K562 (cell line): ENCODE measurements at regions not wholly inside any gene's neighbourhood (a gene's known extent, or its start where the extent isn't known, plus 50 kb on each side); places are given as distances from the start of the nearest gene placed in this dataset.

Experiments
- ATAC-seq: fragments of 200-7000 bp; cut with Tn5 transposase; 3 replicates; pipeline ENCODE4 v1.9.1; 2020; ENCODE audit warnings: moderate library complexity
- BruUV-seq: library from RNA; stranded (reverse); fragments of 400-500 nt; replicated peaks from 2 replicates; lab custom pipeline; 2021; lab: Mats Ljungman, UMichigan
- CTCF ChIA-PET: fragments of 300-600 bp; formaldehyde crosslinking; extraction: SDS; loops from one replicate; lab custom pipeline; 2021; ENCODE audit warnings: low intra/inter-chr PET ratio; lab: Yijun Ruan, JAX
- POLR2A ChIA-PET: fragments of 300-600, 350-650 bp; sonication (Branson Sonifier 250); formaldehyde crosslinking; extraction: SDS; loops from one replicate; lab custom pipeline; 2021; ENCODE audit warnings: antibody characterized with exemption, inconsistent platforms; lab: Yijun Ruan, JAX
- DNase-seq, 4 experiments: peaks; one replicate each; pipeline versions ENCODE4 v3.0.0 to v3.0.0-alpha.2; 2011 to 2018; ENCODE audit warnings: low spot score in 3 of 4, mixed read lengths in 3 of 4; ENCODE audit errors: extremely low read depth in 1 of 4
- FAIRE-seq: peaks from 2 replicates; lab custom pipeline; 2011; peaks lifted over from hg19 to GRCh38; lab: Jason Lieb, UNC
- H2AFZ ChIP-seq: 2 replicates; pipeline ENCODE4 v1.6.0; 2011; ENCODE audit warnings: low read depth, low read length, control low read depth, inconsistent platforms
- H3K27ac ChIP-seq: fragments of 200-600 bp; 3 replicates; pipeline ENCODE4 v1.8.0; 2011; ENCODE audit warnings: low read depth, mild to moderate bottlenecking, control low read depth, inconsistent platforms, low read length, moderate library complexity, mixed read lengths; ENCODE audit errors: extremely low read depth
- H3K27me3 ChIP-seq, 2 experiments: fragments of 300-600 bp in 1 of 2; 2 replicates in 1 of 2; 3 replicates in 1 of 2; pipeline versions ENCODE4 v1.6.0 to v1.8.0; 2011; ENCODE audit warnings: inconsistent platforms in 2 of 2, low read length in 2 of 2, mild to moderate bottlenecking in 1 of 2, mixed read lengths in 1 of 2, moderate library complexity in 1 of 2; ENCODE audit not compliant: control insufficient read depth in 2 of 2, insufficient read depth in 2 of 2
- H3K36me3 ChIP-seq: fragments of 300-600 bp; 3 replicates; pipeline ENCODE4 v1.8.0; 2011; ENCODE audit warnings: mild to moderate bottlenecking, low read length, inconsistent platforms; ENCODE audit not compliant: control insufficient read depth, insufficient read depth
- H3K4me1 ChIP-seq, 2 experiments: fragments of 200-600 bp in 1 of 2; replicated peaks in 1 of 2; 2 replicates in 1 of 2; 3 replicates in 1 of 2; pipeline versions ENCODE4 v1.5.1 to v1.8.0; 2011; ENCODE audit warnings: inconsistent platforms in 2 of 2, low read length in 2 of 2, mild to moderate bottlenecking in 1 of 2, mixed read lengths in 1 of 2, moderate library complexity in 1 of 2; ENCODE audit not compliant: control insufficient read depth in 2 of 2, insufficient read depth in 2 of 2
- H3K4me2 ChIP-seq: 2 replicates; pipeline ENCODE4 v1.6.1; 2011; ENCODE audit warnings: low read length, control low read depth, inconsistent platforms, mixed read lengths; ENCODE audit not compliant: insufficient read depth
- H3K4me3 ChIP-seq: fragments of 200-600 bp; sonication (generic), shearing (Covaris generic); 2 replicates; pipeline ENCODE4 v1.5.1; 2016; ENCODE audit warnings: control low read depth, inconsistent platforms
- H3K79me2 ChIP-seq: fragments of 200-600 bp; 3 replicates; pipeline ENCODE4 v1.8.0; 2011; ENCODE audit warnings: low read length, inconsistent platforms; ENCODE audit not compliant: control insufficient read depth, insufficient read depth
- H3K9ac ChIP-seq, 2 experiments: 2 replicates each; pipeline versions ENCODE4 v1.6.0 to v1.6.1; 2011; ENCODE audit warnings: low read depth in 2 of 2, low read length in 2 of 2, control low read depth in 1 of 2, inconsistent platforms in 1 of 2, mild to moderate bottlenecking in 1 of 2, mixed read lengths in 1 of 2; ENCODE audit not compliant: insufficient read depth in 1 of 2
- H3K9me1 ChIP-seq: one replicate; pipeline ENCODE4 v1.6.0; 2011; ENCODE audit warnings: inconsistent platforms, mild to moderate bottlenecking, low read length, moderate library complexity; ENCODE audit not compliant: control insufficient read depth, insufficient read depth
- H3K9me3 ChIP-seq: replicated peaks from 2 replicates; pipeline ENCODE4 v1.5.1; 2011; ENCODE audit warnings: low read depth, low read length, inconsistent platforms; ENCODE audit not compliant: control insufficient read depth, insufficient read depth
- H4K20me1 ChIP-seq: replicated peaks from 2 replicates; pipeline ENCODE4 v1.6.1; 2011; ENCODE audit warnings: low read length, inconsistent platforms, mixed read lengths; ENCODE audit not compliant: control insufficient read depth, insufficient read depth
- ERF ChIP-seq: fragments of 450-650 bp; formaldehyde crosslinking; IDR thresholded peaks from 2 replicates; pipeline ENCODE4 v1.4.0; 2020; ENCODE audit warnings: mild to moderate bottlenecking, mixed read lengths
- ESRRA ChIP-seq: fragments of 450-650 bp; IDR thresholded peaks from 2 replicates; pipeline ENCODE4 v1.6.1; 2014; ENCODE audit warnings: low read depth, mild to moderate bottlenecking, moderate library complexity, borderline replicate concordance
- KDM2B ChIP-seq: fragments of 250-450 bp; sonication (Bioruptor Pico); IDR thresholded peaks from 2 replicates; pipeline ENCODE4 v1.8.0; 2021; ENCODE audit warnings: mild to moderate bottlenecking, moderate library complexity
- MEF2A ChIP-seq: IDR thresholded peaks from 2 replicates; pipeline ENCODE4 v1.6.1; 2011; ENCODE audit warnings: low read depth, mild to moderate bottlenecking, low read length, moderate library complexity; ENCODE audit not compliant: control insufficient read depth
- MYC ChIP-seq, 2 experiments: fragments of 250-450 bp in 1 of 2; sonication (Bioruptor Pico) in 1 of 2; IDR thresholded peaks; 2 replicates each; pipeline versions ENCODE4 v1.5.1 to v1.6.1; 2012 to 2021; ENCODE audit warnings: low read depth in 2 of 2, borderline replicate concordance in 1 of 2, improper control_type of control experiment in 1 of 2, low read length in 1 of 2, mild to moderate bottlenecking in 1 of 2, moderate library complexity in 1 of 2
- NR1H2 ChIP-seq: sonication (generic); formaldehyde crosslinking; IDR thresholded peaks from 2 replicates; pipeline ENCODE4 v1.4.0; 2020; ENCODE audit warnings: mild to moderate bottlenecking, missing genetic modification reagents
- PHF8 ChIP-seq: fragments of 200-600 bp; sonication (generic); IDR thresholded peaks from 2 replicates; pipeline ENCODE4 v1.6.1; 2012; ENCODE audit warnings: mixed run types, mild to moderate bottlenecking, inconsistent platforms, low read length, moderate library complexity, borderline replicate concordance
- RAD51 ChIP-seq: fragments of 450-650 bp; IDR thresholded peaks from 2 replicates; pipeline ENCODE4 v1.7.1; 2016; ENCODE audit warnings: low read depth, mild to moderate bottlenecking, borderline replicate concordance
- RNF2 ChIP-seq: sonication (generic); IDR thresholded peaks from 2 replicates; pipeline ENCODE4 v1.6.1; 2016
- SMAD3 ChIP-seq: fragments of 450-650 bp; formaldehyde crosslinking; conservative IDR thresholded peaks from 2 replicates; pipeline ENCODE4 v1.4.0; 2020; ENCODE audit warnings: mild to moderate bottlenecking
- ZNF311 ChIP-seq: fragments of 250-450 bp; sonication (Bioruptor Pico); IDR thresholded peaks from 2 replicates; pipeline ENCODE4 v1.4.0; 2020; ENCODE audit warnings: mild to moderate bottlenecking, moderate library complexity
- ZNF41 ChIP-seq: fragments of 250-450 bp; sonication (Bioruptor Pico); conservative IDR thresholded peaks from 2 replicates; pipeline ENCODE4 v1.4.0; 2020; ENCODE audit warnings: mild to moderate bottlenecking
- ZNF445 ChIP-seq: fragments of 250-450 bp; sonication (Bioruptor Pico); IDR thresholded peaks from 2 replicates; pipeline ENCODE4 v1.4.0; 2020; ENCODE audit warnings: low read depth, mild to moderate bottlenecking, moderate library complexity
- ZNF785 ChIP-seq: fragments of 250-450 bp; sonication (Bioruptor Pico); IDR thresholded peaks from 2 replicates; pipeline ENCODE4 v1.4.0; 2020; ENCODE audit warnings: mild to moderate bottlenecking
- WGBS: fragments of 100-300 bp; shearing (Covaris generic); methylation state at CpG from one replicate; pipeline ENCODE4 v1.1.6; 2016; ENCODE audit warnings: low coverage, mixed read lengths; ENCODE audit not compliant: insufficient coverage; ENCODE audit errors: missing lambda C conversion rate; 5-methylcytosine and 5-hydroxymethylcytosine counted together
- in situ Hi-C: fragments of 300-500 bp; cut with MboI; formaldehyde crosslinking; loops from 4 replicates; pipeline ENCODE4 v1.15.0; 2018; ENCODE audit warnings: inconsistent platforms, mixed read lengths
- intact Hi-C: fragments of 100-400 bp; cut with micrococcal nuclease; formaldehyde crosslinking; loops from 2 replicates; pipeline ENCODE4 v1.14.2; 2022
- TF ChIP-seq, protein P1 (sequence below): sonication (generic); formaldehyde crosslinking; IDR thresholded peaks from 2 replicates; pipeline ENCODE4 v1.8.0; 2022; ENCODE audit warnings: missing genetic modification reagents, mild to moderate bottlenecking, borderline replicate concordance
- TF ChIP-seq, protein P2 (sequence below), 2 experiments: IDR thresholded peaks; 2 replicates each; pipeline ENCODE4 v1.6.1; 2012; ENCODE audit warnings: improper control_type of control experiment in 2 of 2, low read depth in 2 of 2, low read length in 2 of 2, borderline replicate concordance in 1 of 2
- TF ChIP-seq, protein P3 (sequence below): IDR thresholded peaks from 2 replicates; pipeline ENCODE4 v1.6.1; 2012; ENCODE audit warnings: low read depth, low read length, improper control_type of control experiment, borderline replicate concordance
- TF ChIP-seq, protein P4 (sequence below), 2 experiments: fragments of 450-650 bp; IDR thresholded peaks; 2 replicates each; pipeline ENCODE4 v1.6.1; 2016

DNA sequence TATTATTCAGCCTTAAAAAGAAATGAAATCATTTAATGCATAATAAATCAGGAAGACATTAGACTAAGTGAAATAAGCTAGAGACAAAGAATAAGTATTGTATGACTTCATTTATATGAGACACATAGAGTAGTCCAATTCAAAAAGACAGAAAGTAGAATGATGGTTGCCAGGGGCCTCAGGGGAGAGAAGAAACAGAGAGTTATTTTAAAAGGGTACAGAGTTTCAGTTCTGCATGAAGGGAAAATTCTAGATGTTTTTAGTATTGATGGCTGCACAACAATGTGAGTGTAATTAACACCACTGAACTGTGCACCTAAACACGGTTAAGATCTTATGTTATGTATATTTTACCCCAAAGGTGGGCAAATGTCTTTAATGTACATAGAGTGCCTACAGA lies 1407.9 kb upstream of the MAP3K7 start:
- Histone ChIP-seq H2AFZ (no peak overlapping the region), H4K20me1 (no peaks in the 10 kb centered on the region), H3K36me3 (no peaks in the 10 kb centered on the region), H3K9me3 (peaks cover 3% of the 10 kb centered on the region; the same call in 1 of the 2 replicates), H3K27me3 (no peaks in the 10 kb centered on the region), H3K4me2 (no peak overlapping the region), H3K4me1 (no peaks in the 10 kb centered on the region), H3K9me1 (no peaks in the 10 kb centered on the region), H3K27ac (no peak overlapping the region), H3K9ac (no peak overlapping the region), H3K79me2 (no peaks in the 10 kb centered on the region), H3K4me3 (no peak overlapping the region)
- WGBS = 0% methylated on average over 1 of the region's 1 CpG
- DNase-seq (no peak), FAIRE-seq (no peak), ATAC-seq (no peak)
- POLR2A ChIA-PET = no interaction called here
- CTCF ChIA-PET = no interaction called here
- TF ChIP-seq MEF2A = no peak
- TF ChIP-seq ESRRA = no peak
- no peak for TF ChIP-seq PHF8
- TF ChIP-seq RAD51 = no peak
- no peak for TF ChIP-seq RNF2
- TF ChIP-seq ZNF41 = no peak
- TF ChIP-seq, protein P1, sequence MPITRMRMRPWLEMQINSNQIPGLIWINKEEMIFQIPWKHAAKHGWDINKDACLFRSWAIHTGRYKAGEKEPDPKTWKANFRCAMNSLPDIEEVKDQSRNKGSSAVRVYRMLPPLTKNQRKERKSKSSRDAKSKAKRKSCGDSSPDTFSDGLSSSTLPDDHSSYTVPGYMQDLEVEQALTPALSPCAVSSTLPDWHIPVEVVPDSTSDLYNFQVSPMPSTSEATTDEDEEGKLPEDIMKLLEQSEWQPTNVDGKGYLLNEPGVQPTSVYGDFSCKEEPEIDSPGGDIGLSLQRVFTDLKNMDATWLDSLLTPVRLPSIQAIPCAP (CRISPR knock-in tag) = no peak
- TF ChIP-seq, protein P2, sequence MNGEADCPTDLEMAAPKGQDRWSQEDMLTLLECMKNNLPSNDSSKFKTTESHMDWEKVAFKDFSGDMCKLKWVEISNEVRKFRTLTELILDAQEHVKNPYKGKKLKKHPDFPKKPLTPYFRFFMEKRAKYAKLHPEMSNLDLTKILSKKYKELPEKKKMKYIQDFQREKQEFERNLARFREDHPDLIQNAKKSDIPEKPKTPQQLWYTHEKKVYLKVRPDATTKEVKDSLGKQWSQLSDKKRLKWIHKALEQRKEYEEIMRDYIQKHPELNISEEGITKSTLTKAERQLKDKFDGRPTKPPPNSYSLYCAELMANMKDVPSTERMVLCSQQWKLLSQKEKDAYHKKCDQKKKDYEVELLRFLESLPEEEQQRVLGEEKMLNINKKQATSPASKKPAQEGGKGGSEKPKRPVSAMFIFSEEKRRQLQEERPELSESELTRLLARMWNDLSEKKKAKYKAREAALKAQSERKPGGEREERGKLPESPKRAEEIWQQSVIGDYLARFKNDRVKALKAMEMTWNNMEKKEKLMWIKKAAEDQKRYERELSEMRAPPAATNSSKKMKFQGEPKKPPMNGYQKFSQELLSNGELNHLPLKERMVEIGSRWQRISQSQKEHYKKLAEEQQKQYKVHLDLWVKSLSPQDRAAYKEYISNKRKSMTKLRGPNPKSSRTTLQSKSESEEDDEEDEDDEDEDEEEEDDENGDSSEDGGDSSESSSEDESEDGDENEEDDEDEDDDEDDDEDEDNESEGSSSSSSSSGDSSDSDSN (IDR thresholded peaks at IDR 0.05; ENCODE audit: borderline replicate concordance in 1 of 2, low read depth in 2 of 2, low read length in 2 of 2) = no peak
- no peak for TF ChIP-seq KDM2B (CRISPR knock-in tag)
- no peak for TF ChIP-seq SMAD3 (CRISPR knock-in tag)
- TF ChIP-seq ZNF311 (CRISPR knock-in tag) = no peak
- TF ChIP-seq ZNF785 (CRISPR knock-in tag) = no peak
- no peak for TF ChIP-seq NR1H2 (CRISPR knock-in tag)
- no peak for TF ChIP-seq ERF (CRISPR knock-in tag)
- TF ChIP-seq, protein P3, sequence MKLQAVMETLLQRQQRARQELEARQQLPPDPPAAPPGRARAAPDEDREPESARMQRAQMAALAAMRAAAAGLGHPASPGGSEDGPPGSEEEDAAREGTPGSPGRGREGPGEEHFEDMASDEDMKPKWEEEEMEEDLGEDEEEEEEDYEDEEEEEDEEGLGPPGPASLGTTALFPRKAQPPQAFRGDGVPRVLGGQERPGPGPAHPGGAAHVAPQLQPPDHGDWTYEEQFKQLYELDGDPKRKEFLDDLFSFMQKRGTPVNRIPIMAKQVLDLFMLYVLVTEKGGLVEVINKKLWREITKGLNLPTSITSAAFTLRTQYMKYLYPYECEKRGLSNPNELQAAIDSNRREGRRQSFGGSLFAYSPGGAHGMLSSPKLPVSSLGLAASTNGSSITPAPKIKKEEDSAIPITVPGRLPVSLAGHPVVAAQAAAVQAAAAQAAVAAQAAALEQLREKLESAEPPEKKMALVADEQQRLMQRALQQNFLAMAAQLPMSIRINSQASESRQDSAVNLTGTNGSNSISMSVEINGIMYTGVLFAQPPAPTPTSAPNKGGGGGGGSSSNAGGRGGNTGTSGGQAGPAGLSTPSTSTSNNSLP = no peak
- no peak for TF ChIP-seq MYC (IDR thresholded peaks at IDR 0.05; ENCODE audit: low read depth, low read length)
- no peak for TF ChIP-seq MYC (CRISPR knock-in tag; IDR thresholded peaks at IDR 0.05; ENCODE audit: borderline replicate concordance, low read depth)
- TF ChIP-seq ZNF445 (CRISPR knock-in tag) = no peak
- TF ChIP-seq, protein P4, sequence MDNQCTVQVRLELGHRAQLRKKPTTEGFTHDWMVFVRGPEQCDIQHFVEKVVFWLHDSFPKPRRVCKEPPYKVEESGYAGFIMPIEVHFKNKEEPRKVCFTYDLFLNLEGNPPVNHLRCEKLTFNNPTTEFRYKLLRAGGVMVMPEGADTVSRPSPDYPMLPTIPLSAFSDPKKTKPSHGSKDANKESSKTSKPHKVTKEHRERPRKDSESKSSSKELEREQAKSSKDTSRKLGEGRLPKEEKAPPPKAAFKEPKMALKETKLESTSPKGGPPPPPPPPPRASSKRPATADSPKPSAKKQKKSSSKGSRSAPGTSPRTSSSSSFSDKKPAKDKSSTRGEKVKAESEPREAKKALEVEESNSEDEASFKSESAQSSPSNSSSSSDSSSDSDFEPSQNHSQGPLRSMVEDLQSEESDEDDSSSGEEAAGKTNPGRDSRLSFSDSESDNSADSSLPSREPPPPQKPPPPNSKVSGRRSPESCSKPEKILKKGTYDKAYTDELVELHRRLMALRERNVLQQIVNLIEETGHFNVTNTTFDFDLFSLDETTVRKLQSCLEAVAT (IDR thresholded peaks at IDR 0.05) = no peak
- in situ Hi-C loops = no loop called here
- intact Hi-C loops = no loop called here
- no TSS peak for BruUV-seq
